Peyer's patch (tissue), 4 donors: ENCODE measurements at regions not wholly inside any gene's neighbourhood (a gene's known extent, or its start where the extent isn't known, plus 50 kb on each side); places are given as distances from the start of the nearest gene placed in this dataset.

ENCODE experiments used
- DNase-seq, 3 donors: peaks; one replicate each; pipeline ENCODE4 v3.0.0-alpha.2; 2017 to 2019
- H3K27ac ChIP-seq, 4 donors: fragments of 200-600 bp; sonication (generic); one replicate each; pipeline ENCODE4 v1.5.1; 2016 to 2019
- H3K27me3 ChIP-seq, 2 donors: fragments of 200-600 bp; sonication (generic); one replicate each; pipeline ENCODE4 v1.5.1; 2019
- H3K36me3 ChIP-seq, 3 donors: fragments of 200-600 bp; sonication (generic); one replicate each; pipeline ENCODE4 v1.5.1; 2016 to 2019
- H3K4me1 ChIP-seq, 4 donors: fragments of 200-600 bp; sonication (generic); one replicate each; pipeline ENCODE4 v1.5.1; 2016 to 2019
- H3K4me3 ChIP-seq, 4 donors: fragments of 200-600 bp; sonication (generic); 1 replicate in 3 of 4; 2 replicates in 1 of 4; pipeline ENCODE4 v1.5.1; 2016 to 2019; ENCODE audit warnings: mild to moderate bottlenecking in 1 of 4
- H3K9me3 ChIP-seq, 4 donors: fragments of 200-600 bp; sonication (generic); one replicate each; pipeline ENCODE4 v1.5.1; 2016 to 2019; ENCODE audit warnings: mild to moderate bottlenecking in 1 of 4
- CTCF ChIP-seq, 6 experiments: fragments of 450-650 bp in 4 of 6; fragments of 200-600 bp in 2 of 6; sonication (generic) in 1 of 6; IDR thresholded peaks; one replicate each; pipeline ENCODE4 v1.5.1; 2017 to 2019; ENCODE audit warnings: antibody characterized with exemption in 6 of 6, mild to moderate bottlenecking in 3 of 6, moderate library complexity in 1 of 6
- POLR2A ChIP-seq, 2 donors: fragments of 450-650 bp; IDR thresholded peaks; one replicate each; pipeline ENCODE4 v1.5.1; 2017; ENCODE audit warnings: antibody characterized with exemption in 2 of 2, mild to moderate bottlenecking in 2 of 2, moderate library complexity in 2 of 2

- no peaks in the 10 kb centered on the region for H3K4me1 ChIP-seq
- H3K27ac ChIP-seq, result no peak overlapping the region
- no peak overlapping the region for H3K4me3 ChIP-seq
- no peak for DNase-seq
- TF ChIP-seq POLR2A (IDR thresholded peaks at IDR 0.05), result no peak
- no peak for TF ChIP-seq CTCF (IDR thresholded peaks at IDR 0.05)
- no peaks in the 10 kb centered on the region for H3K27me3 ChIP-seq
- H3K36me3 ChIP-seq, result no peaks in the 10 kb centered on the region
- no peaks in the 10 kb centered on the region for H3K9me3 ChIP-seq
Observed at GRCh38 chr1:73887412-73887811, 310.6 kb downstream of the LRRIQ3 start.

GRCh38 chr1:73886716-73887115 is 311.3 kb downstream of the LRRIQ3 start:
- Histone ChIP-seq H3K4me1 (no peaks in the 10 kb centered on the region), H3K9me3 (no peaks in the 10 kb centered on the region)
- no peak for TF ChIP-seq CTCF (IDR thresholded peaks at IDR 0.05)
- no peak for TF ChIP-seq POLR2A (IDR thresholded peaks at IDR 0.05)

GRCh38 chr1:73874806-73875205 is 323.2 kb downstream of the LRRIQ3 start:
- TF ChIP-seq CTCF (IDR thresholded peaks at IDR 0.05), result no peak
- TF ChIP-seq POLR2A (IDR thresholded peaks at IDR 0.05), result no peak

More at GRCh38 chr1:73886716-73887115, 311.3 kb downstream of the LRRIQ3 start:
- no peak for DNase-seq
- H3K27me3 ChIP-seq, result no peaks in the 10 kb centered on the region
- H3K4me3 ChIP-seq, result no peak overlapping the region
- no peak overlapping the region for H3K27ac ChIP-seq
- H3K36me3 ChIP-seq, result no peaks in the 10 kb centered on the region

GRCh38 chr1:73868810-73869336 is 329.1 kb downstream of the LRRIQ3 start:
- Histone ChIP-seq H3K4me1 (no peaks in the 10 kb centered on the region), H3K4me3 (no peak overlapping the region), H3K27me3 (no peaks in the 10 kb centered on the region), H3K27ac (no peak overlapping the region), H3K36me3 (no peaks in the 10 kb centered on the region), H3K9me3 (no peaks in the 10 kb centered on the region)
- no peak for TF ChIP-seq POLR2A (IDR thresholded peaks at IDR 0.05)
- TF ChIP-seq CTCF (IDR thresholded peaks at IDR 0.05), result no peak
- no peak for DNase-seq

More at GRCh38 chr1:73874806-73875205, 323.2 kb downstream of the LRRIQ3 start:
- Histone ChIP-seq H3K27me3 (no peaks in the 10 kb centered on the region), H3K9me3 (no peaks in the 10 kb centered on the region), H3K27ac (no peak overlapping the region), H3K36me3 (no peaks in the 10 kb centered on the region), H3K4me3 (no peak overlapping the region), H3K4me1 (no peaks in the 10 kb centered on the region)
- no peak for DNase-seq

- Histone ChIP-seq H3K36me3 (no peaks in the 10 kb centered on the region), H3K4me1 (no peaks in the 10 kb centered on the region), H3K27me3 (no peaks in the 10 kb centered on the region), H3K27ac (no peak overlapping the region), H3K4me3 (no peak overlapping the region), H3K9me3 (no peaks in the 10 kb centered on the region)
- TF ChIP-seq POLR2A (IDR thresholded peaks at IDR 0.05) (no peak), CTCF (IDR thresholded peaks at IDR 0.05) (no peak)
- no peak for DNase-seq
Observed at GRCh38 chr1:73862355-73862754, 335.6 kb downstream of the LRRIQ3 start.

- TF ChIP-seq POLR2A (IDR thresholded peaks at IDR 0.05) (no peak), CTCF (IDR thresholded peaks at IDR 0.05) (no peak)
- Histone ChIP-seq H3K27me3 (no peaks in the 10 kb centered on the region), H3K27ac (no peak overlapping the region), H3K4me3 (no peak overlapping the region), H3K9me3 (no peaks in the 10 kb centered on the region), H3K4me1 (no peaks in the 10 kb centered on the region), H3K36me3 (no peaks in the 10 kb centered on the region)
- no peak for DNase-seq
Observed at GRCh38 chr1:73860421-73860950, 337.5 kb downstream of the LRRIQ3 start.
